K562 (cell line): ENCODE measurements at regions not wholly inside any gene's neighbourhood (a gene's known extent, or its start where the extent isn't known, plus 50 kb on each side); places are given as distances from the start of the nearest gene placed in this dataset.

ENCODE experiments used
- ATAC-seq: fragments of 200-7000 bp; cut with Tn5 transposase; 3 replicates; pipeline ENCODE4 v1.9.1; 2020; ENCODE audit warnings: moderate library complexity
- BruUV-seq: library from RNA; stranded (reverse); fragments of 400-500 nt; replicated peaks from 2 replicates; lab custom pipeline; 2021; lab: Mats Ljungman, UMichigan
- CTCF ChIA-PET: fragments of 300-600 bp; formaldehyde crosslinking; extraction: SDS; loops from one replicate; lab custom pipeline; 2021; ENCODE audit warnings: low intra/inter-chr PET ratio; lab: Yijun Ruan, JAX
- POLR2A ChIA-PET: fragments of 300-600, 350-650 bp; sonication (Branson Sonifier 250); formaldehyde crosslinking; extraction: SDS; loops from one replicate; lab custom pipeline; 2021; ENCODE audit warnings: antibody characterized with exemption, inconsistent platforms; lab: Yijun Ruan, JAX
- DNase-seq, 4 experiments: peaks; one replicate each; pipeline versions ENCODE4 v3.0.0 to v3.0.0-alpha.2; 2011 to 2018; ENCODE audit warnings: low spot score in 3 of 4, mixed read lengths in 3 of 4; ENCODE audit errors: extremely low read depth in 1 of 4
- FAIRE-seq: peaks from 2 replicates; lab custom pipeline; 2011; peaks lifted over from hg19 to GRCh38; lab: Jason Lieb, UNC
- H2AFZ ChIP-seq: 2 replicates; pipeline ENCODE4 v1.6.0; 2011; ENCODE audit warnings: low read depth, low read length, control low read depth, inconsistent platforms
- H3K27ac ChIP-seq: fragments of 200-600 bp; 3 replicates; pipeline ENCODE4 v1.8.0; 2011; ENCODE audit warnings: low read depth, mild to moderate bottlenecking, control low read depth, inconsistent platforms, low read length, moderate library complexity, mixed read lengths; ENCODE audit errors: extremely low read depth
- H3K27me3 ChIP-seq, 2 experiments: fragments of 300-600 bp in 1 of 2; 2 replicates in 1 of 2; 3 replicates in 1 of 2; pipeline versions ENCODE4 v1.6.0 to v1.8.0; 2011; ENCODE audit warnings: inconsistent platforms in 2 of 2, low read length in 2 of 2, mild to moderate bottlenecking in 1 of 2, mixed read lengths in 1 of 2, moderate library complexity in 1 of 2; ENCODE audit not compliant: control insufficient read depth in 2 of 2, insufficient read depth in 2 of 2
- H3K36me3 ChIP-seq: fragments of 300-600 bp; 3 replicates; pipeline ENCODE4 v1.8.0; 2011; ENCODE audit warnings: mild to moderate bottlenecking, low read length, inconsistent platforms; ENCODE audit not compliant: control insufficient read depth, insufficient read depth
- H3K4me1 ChIP-seq, 2 experiments: fragments of 200-600 bp in 1 of 2; replicated peaks in 1 of 2; 2 replicates in 1 of 2; 3 replicates in 1 of 2; pipeline versions ENCODE4 v1.5.1 to v1.8.0; 2011; ENCODE audit warnings: inconsistent platforms in 2 of 2, low read length in 2 of 2, mild to moderate bottlenecking in 1 of 2, mixed read lengths in 1 of 2, moderate library complexity in 1 of 2; ENCODE audit not compliant: control insufficient read depth in 2 of 2, insufficient read depth in 2 of 2
- H3K4me2 ChIP-seq: 2 replicates; pipeline ENCODE4 v1.6.1; 2011; ENCODE audit warnings: low read length, control low read depth, inconsistent platforms, mixed read lengths; ENCODE audit not compliant: insufficient read depth
- H3K4me3 ChIP-seq: fragments of 200-600 bp; sonication (generic), shearing (Covaris generic); 2 replicates; pipeline ENCODE4 v1.5.1; 2016; ENCODE audit warnings: control low read depth, inconsistent platforms
- H3K79me2 ChIP-seq: fragments of 200-600 bp; 3 replicates; pipeline ENCODE4 v1.8.0; 2011; ENCODE audit warnings: low read length, inconsistent platforms; ENCODE audit not compliant: control insufficient read depth, insufficient read depth
- H3K9ac ChIP-seq, 2 experiments: 2 replicates each; pipeline versions ENCODE4 v1.6.0 to v1.6.1; 2011; ENCODE audit warnings: low read depth in 2 of 2, low read length in 2 of 2, control low read depth in 1 of 2, inconsistent platforms in 1 of 2, mild to moderate bottlenecking in 1 of 2, mixed read lengths in 1 of 2; ENCODE audit not compliant: insufficient read depth in 1 of 2
- H3K9me1 ChIP-seq: one replicate; pipeline ENCODE4 v1.6.0; 2011; ENCODE audit warnings: inconsistent platforms, mild to moderate bottlenecking, low read length, moderate library complexity; ENCODE audit not compliant: control insufficient read depth, insufficient read depth
- H3K9me3 ChIP-seq: replicated peaks from 2 replicates; pipeline ENCODE4 v1.5.1; 2011; ENCODE audit warnings: low read depth, low read length, inconsistent platforms; ENCODE audit not compliant: control insufficient read depth, insufficient read depth
- H4K20me1 ChIP-seq: replicated peaks from 2 replicates; pipeline ENCODE4 v1.6.1; 2011; ENCODE audit warnings: low read length, inconsistent platforms, mixed read lengths; ENCODE audit not compliant: control insufficient read depth, insufficient read depth
- BRF1 ChIP-seq: IDR thresholded peaks from 3 replicates; pipeline ENCODE4 v1.6.1; 2011; ENCODE audit warnings: borderline replicate concordance, mild to moderate bottlenecking; ENCODE audit not compliant: insufficient read length; ENCODE audit errors: extremely low read depth
- CEBPG ChIP-seq, 3 experiments: fragments of 200-800 bp in 1 of 3; sonication (Bioruptor generic) in 1 of 3; sonication (generic) in 1 of 3; formaldehyde crosslinking in 1 of 3; IDR thresholded peaks in 2 of 3; conservative IDR thresholded peaks in 1 of 3; 2 replicates each; pipeline versions ENCODE4 v1.6.1 to v1.8.0; 2016 to 2022; ENCODE audit warnings: missing compliant biosample characterization in 2 of 3, missing genetic modification characterization in 2 of 3, mild to moderate bottlenecking in 1 of 3, missing genetic modification reagents in 1 of 3
- WGBS: fragments of 100-300 bp; shearing (Covaris generic); methylation state at CpG from one replicate; pipeline ENCODE4 v1.1.6; 2016; ENCODE audit warnings: low coverage, mixed read lengths; ENCODE audit not compliant: insufficient coverage; ENCODE audit errors: missing lambda C conversion rate; 5-methylcytosine and 5-hydroxymethylcytosine counted together
- in situ Hi-C: fragments of 300-500 bp; cut with MboI; formaldehyde crosslinking; loops from 4 replicates; pipeline ENCODE4 v1.15.0; 2018; ENCODE audit warnings: inconsistent platforms, mixed read lengths
- intact Hi-C: fragments of 100-400 bp; cut with micrococcal nuclease; formaldehyde crosslinking; loops from 2 replicates; pipeline ENCODE4 v1.14.2; 2022

GRCh38 chr4:74873545-74874301, 59.2 kb upstream of the PARM1 start:
- intact Hi-C loops = loop anchor here (5.0 to 10.0 kb wide), 2 partner anchors 419 to 601 kb away; no protein-coding TSS in a partner anchor
- TF ChIP-seq BRF1 (no peak), CEBPG (CRISPR knock-in tag; IDR thresholded peaks at IDR 0.05) (no peak), CEBPG (tag; conservative IDR thresholded peaks at IDR 0.05 in 1 of 2, IDR thresholded peaks at IDR 0.05 in 1 of 2) (peak in 1 of 2 experiments; percentile 29; a peak in 1 of 4 replicates)
- TF ChIP-seq, all 486 proteins: peak for 1
- no peak for DNase-seq

More at GRCh38 chr4:74873545-74874301, 59.2 kb upstream of the PARM1 start:
- no peaks in the 10 kb centered on the region for H3K4me1 ChIP-seq
- H4K20me1 ChIP-seq = no peaks in the 10 kb centered on the region
- no peaks in the 10 kb centered on the region; a peak in 1 of 5 replicates for H3K27me3 ChIP-seq
- ChIA-PET POLR2A (interaction anchor here (0.8 kb wide), 1 partner anchor 196 kb away, joined by 3 read pairs; no protein-coding TSS in a partner anchor), CTCF (interaction anchor here (1.7 kb wide), 1 partner anchor 616 kb away, joined by 4 read pairs; no protein-coding TSS in a partner anchor)
- H2AFZ ChIP-seq = no peak overlapping the region
- no peaks in the 10 kb centered on the region for H3K9me1 ChIP-seq
- no peaks in the 10 kb centered on the region for H3K79me2 ChIP-seq
- no peak overlapping the region for H3K4me3 ChIP-seq
- in situ Hi-C loops = no loop called here
- H3K36me3 ChIP-seq = no peaks in the 10 kb centered on the region
- WGBS = 0% methylated on average over 3 of the region's 3 CpGs
- BruUV-seq = no TSS peak
- H3K4me2 ChIP-seq = no peak overlapping the region
- FAIRE-seq = no peak
- no peak overlapping the region for H3K27ac ChIP-seq
- no peaks in the 10 kb centered on the region for H3K9me3 ChIP-seq
- no peak overlapping the region for H3K9ac ChIP-seq
- ATAC-seq = no peak
